ENCODE measurements at regions not wholly inside any gene's neighbourhood (a gene's known extent, or its start where the extent isn't known, plus 50 kb on each side); places are given as distances from the start of the nearest gene placed in this dataset.

DNA sequence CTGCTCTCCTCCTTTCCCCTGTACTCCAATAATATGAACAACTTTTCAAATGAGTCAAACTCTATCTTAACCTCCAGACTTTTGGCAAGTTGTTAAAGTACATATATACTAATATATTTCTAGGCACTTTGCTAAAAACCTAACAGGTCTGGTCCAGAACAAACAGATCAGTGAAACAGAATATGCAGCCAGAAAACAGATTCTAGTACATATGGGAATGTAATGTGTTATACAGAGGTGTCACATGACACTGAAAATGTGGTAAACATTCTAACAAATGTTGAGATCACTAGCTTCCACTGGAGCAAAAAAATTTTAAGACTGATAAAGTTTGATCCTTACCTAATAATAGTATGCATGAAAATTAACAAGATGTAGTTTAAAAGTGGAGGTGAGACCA lies 136.9 kb downstream of the OR2K2 start:
- TF ChIP-seq, protein P1, sequence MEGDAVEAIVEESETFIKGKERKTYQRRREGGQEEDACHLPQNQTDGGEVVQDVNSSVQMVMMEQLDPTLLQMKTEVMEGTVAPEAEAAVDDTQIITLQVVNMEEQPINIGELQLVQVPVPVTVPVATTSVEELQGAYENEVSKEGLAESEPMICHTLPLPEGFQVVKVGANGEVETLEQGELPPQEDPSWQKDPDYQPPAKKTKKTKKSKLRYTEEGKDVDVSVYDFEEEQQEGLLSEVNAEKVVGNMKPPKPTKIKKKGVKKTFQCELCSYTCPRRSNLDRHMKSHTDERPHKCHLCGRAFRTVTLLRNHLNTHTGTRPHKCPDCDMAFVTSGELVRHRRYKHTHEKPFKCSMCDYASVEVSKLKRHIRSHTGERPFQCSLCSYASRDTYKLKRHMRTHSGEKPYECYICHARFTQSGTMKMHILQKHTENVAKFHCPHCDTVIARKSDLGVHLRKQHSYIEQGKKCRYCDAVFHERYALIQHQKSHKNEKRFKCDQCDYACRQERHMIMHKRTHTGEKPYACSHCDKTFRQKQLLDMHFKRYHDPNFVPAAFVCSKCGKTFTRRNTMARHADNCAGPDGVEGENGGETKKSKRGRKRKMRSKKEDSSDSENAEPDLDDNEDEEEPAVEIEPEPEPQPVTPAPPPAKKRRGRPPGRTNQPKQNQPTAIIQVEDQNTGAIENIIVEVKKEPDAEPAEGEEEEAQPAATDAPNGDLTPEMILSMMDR (IDR thresholded peaks at IDR 0.05), result no peak
- no peak for TF ChIP-seq POLR2A (IDR thresholded peaks at IDR 0.05)

All from uterus (tissue), 2 donors.